ENCODE measurements at regions not wholly inside any gene's neighbourhood (a gene's known extent, or its start where the extent isn't known, plus 50 kb on each side); places are given as distances from the start of the nearest gene placed in this dataset.

DNA sequence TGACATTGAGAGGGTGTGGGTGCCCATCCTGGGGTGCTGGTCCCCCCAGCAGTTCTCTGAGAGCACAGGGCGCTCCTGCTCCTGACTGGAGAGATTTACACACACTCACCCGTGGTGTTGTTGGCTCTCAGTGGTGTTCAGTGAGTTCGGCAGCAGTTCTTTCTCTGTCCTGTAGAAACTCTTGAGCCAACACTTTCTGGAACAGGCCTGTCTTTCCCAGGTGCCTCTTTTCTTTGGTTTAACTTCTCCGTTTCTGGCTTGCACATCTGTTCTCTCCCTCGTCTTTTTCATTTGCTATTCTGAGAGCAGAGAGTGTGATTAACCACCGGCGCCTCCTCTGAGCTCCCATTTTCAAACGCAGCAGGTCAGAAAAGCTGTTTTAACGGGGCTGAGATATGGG lies 284.5 kb downstream of the IRX2 start:
- TF ChIP-seq CTCF (IDR thresholded peaks at IDR 0.05) (no peak), EZH2 (IDR thresholded peaks at IDR 0.05) (no peak)

All from neural progenitor cell (in vitro differentiated cells).